CD14-positive monocyte (primary cell): ENCODE measurements at regions not wholly inside any gene's neighbourhood (a gene's known extent, or its start where the extent isn't known, plus 50 kb on each side); places are given as distances from the start of the nearest gene placed in this dataset.

ENCODE experiments used
- DNase-seq, 3 donors: peaks; one replicate each; pipeline ENCODE4 v3.0.0-alpha.2; 2011 to 2022
- H2AFZ ChIP-seq: 2 replicates; pipeline ENCODE4 v1.6.0; 2012; ENCODE audit warnings: mild to moderate bottlenecking, low read depth, low read length, inconsistent platforms; ENCODE audit not compliant: insufficient read depth, poor library complexity, severe bottlenecking
- H3K27ac ChIP-seq, 2 donors: 1 replicate in 1 of 2; 2 replicates in 1 of 2; pipeline ENCODE4 v1.5.1; 2012 to 2013; ENCODE audit warnings: low read length in 2 of 2, control low read depth in 1 of 2, inconsistent platforms in 1 of 2, low read depth in 1 of 2, mild to moderate bottlenecking in 1 of 2
- H3K27me3 ChIP-seq, 2 donors: one replicate each; pipeline versions ENCODE4 v1.6.0 to v1.6.1; 2011 to 2013; ENCODE audit warnings: low read length in 2 of 2; ENCODE audit not compliant: control insufficient read depth in 2 of 2, insufficient read depth in 2 of 2
- H3K36me3 ChIP-seq, 2 donors: replicated peaks in 1 of 2; 1 replicate in 1 of 2; 2 replicates in 1 of 2; pipeline versions ENCODE4 v1.5.1 to v1.6.1; 2012 to 2013; ENCODE audit warnings: low read length in 2 of 2, control low read depth in 1 of 2, inconsistent platforms in 1 of 2, mild to moderate bottlenecking in 1 of 2; ENCODE audit not compliant: insufficient read depth in 2 of 2, control insufficient read depth in 1 of 2
- H3K4me1 ChIP-seq, 2 donors: 1 replicate in 1 of 2; 2 replicates in 1 of 2; pipeline versions ENCODE4 v1.5.1 to v1.6.1; 2012 to 2013; ENCODE audit warnings: low read length in 2 of 2, control low read depth in 1 of 2, inconsistent platforms in 1 of 2, mild to moderate bottlenecking in 1 of 2, moderate library complexity in 1 of 2; ENCODE audit not compliant: insufficient read depth in 2 of 2, control insufficient read depth in 1 of 2
- H3K4me2 ChIP-seq: replicated peaks from 2 replicates; pipeline ENCODE3; 2012; ENCODE audit warnings: low read length, moderate library complexity, mild to moderate bottlenecking; ENCODE audit not compliant: poor library complexity, severe bottlenecking; ENCODE audit errors: extremely low read depth
- H3K4me3 ChIP-seq, 3 experiments: fragments of 200-600 bp in 1 of 3; sonication (generic) in 1 of 3; replicated peaks in 1 of 3; 1 replicate in 2 of 3; 2 replicates in 1 of 3; pipeline ENCODE4 v1.5.1; 2011 to 2013; ENCODE audit warnings: low read length in 3 of 3, mild to moderate bottlenecking in 3 of 3, control low read depth in 2 of 3, low read depth in 2 of 3, inconsistent platforms in 1 of 3, moderate library complexity in 1 of 3
- H3K79me2 ChIP-seq: 2 replicates; pipeline ENCODE4 v1.6.0; 2012; ENCODE audit warnings: mild to moderate bottlenecking, control low read depth, inconsistent platforms, low read length, moderate library complexity; ENCODE audit not compliant: insufficient read depth
- H3K9ac ChIP-seq: 2 replicates; pipeline ENCODE4 v1.6.0; 2017; ENCODE audit warnings: low read length, mild to moderate bottlenecking; ENCODE audit not compliant: insufficient read depth, poor library complexity, severe bottlenecking
- H3K9me3 ChIP-seq, 2 donors: replicated peaks in 1 of 2; 1 replicate in 1 of 2; 2 replicates in 1 of 2; pipeline versions ENCODE4 v1.5.1 to v1.6.1; 2012 to 2013; ENCODE audit warnings: low read length in 2 of 2, control low read depth in 1 of 2; ENCODE audit not compliant: control insufficient read depth in 1 of 2, insufficient read depth in 1 of 2
- H4K20me1 ChIP-seq: 2 replicates; pipeline ENCODE4 v1.6.0; 2012; ENCODE audit warnings: mild to moderate bottlenecking, low read length, control low read depth, moderate library complexity; ENCODE audit not compliant: insufficient read depth
- H3K27ac Mint-ChIP-seq, 7 donors: one replicate each; pipeline ENCODE4 v1.8.0; 2020; ENCODE audit warnings: mild to moderate bottlenecking in 7 of 7, mixed read lengths in 7 of 7, moderate library complexity in 6 of 7, inconsistent platforms in 2 of 7
- H3K27me3 Mint-ChIP-seq, 3 donors: one replicate each; pipeline ENCODE4 v1.8.0; 2021 to 2022; ENCODE audit warnings: low read depth in 3 of 3, mild to moderate bottlenecking in 3 of 3, mixed read lengths in 3 of 3, moderate library complexity in 3 of 3, inconsistent platforms in 1 of 3
- H3K36me3 Mint-ChIP-seq, 2 donors: one replicate each; pipeline ENCODE4 v1.8.0; 2020; ENCODE audit warnings: mixed read lengths in 2 of 2, inconsistent platforms in 1 of 2, mild to moderate bottlenecking in 1 of 2
- H3K4me1 Mint-ChIP-seq: one replicate; pipeline ENCODE4 v1.8.0; 2020; ENCODE audit warnings: mild to moderate bottlenecking, mixed read lengths
- H3K4me3 Mint-ChIP-seq, 2 donors: one replicate each; pipeline ENCODE4 v1.8.0; 2020; ENCODE audit warnings: mild to moderate bottlenecking in 2 of 2, mixed read lengths in 2 of 2, moderate library complexity in 1 of 2
- H3K9me3 Mint-ChIP-seq, 7 donors: one replicate each; pipeline ENCODE4 v1.8.0; 2020 to 2022; ENCODE audit warnings: mixed read lengths in 7 of 7, mild to moderate bottlenecking in 6 of 7, moderate library complexity in 6 of 7, inconsistent platforms in 2 of 7
- CTCF ChIP-seq: fragments of 200-600 bp; IDR thresholded peaks from one replicate; pipeline ENCODE4 v1.8.0; 2022; ENCODE audit warnings: antibody characterized with exemption, mild to moderate bottlenecking
- WGBS: methylation state at CpG from one replicate; pipeline ENCODE4 v1.1.5; 2013; ENCODE audit warnings: missing lambda C conversion rate; ENCODE audit not compliant: insufficient coverage; 5-methylcytosine and 5-hydroxymethylcytosine counted together
- intact Hi-C, 2 donors: fragments of 100-400 bp; cut with micrococcal nuclease; formaldehyde crosslinking; loops; one replicate each; pipeline versions ENCODE4 v1.15.0 to v1.15.1; 2023

DNA sequence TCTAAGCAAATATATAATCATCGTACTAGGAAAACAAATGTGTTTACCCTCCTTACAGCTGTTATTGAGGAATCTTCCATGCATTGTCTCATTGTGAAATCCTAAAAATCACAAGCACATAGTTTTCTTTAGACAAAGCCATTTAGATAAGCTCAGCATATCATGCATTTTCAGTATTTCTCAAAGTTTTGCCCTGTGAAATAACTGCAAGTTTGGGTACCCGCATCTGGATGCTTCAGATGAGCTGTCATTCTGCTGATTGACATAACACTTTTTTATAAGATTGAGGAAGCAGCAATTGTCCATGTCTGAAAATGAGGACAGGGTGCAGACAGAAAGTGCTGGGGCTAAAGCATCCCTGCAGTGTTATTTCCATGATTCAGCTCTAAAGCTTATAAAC is 96.2 kb downstream of the IYD start:
- Mint-ChIP-seq H3K4me1 (no peaks in the 10 kb centered on the region), H3K9me3 (peaks cover 0 to 7% (median 2%) of the 10 kb centered on the region in 7 donors), H3K27ac (no peak overlapping the region), H3K27me3 (peaks cover 0 to 6% (median 2%) of the 10 kb centered on the region in 3 donors), H3K36me3 (no peaks in the 10 kb centered on the region), H3K4me3 (no peak overlapping the region)
- Histone ChIP-seq H3K9ac (no peak overlapping the region), H3K4me2 (no peak overlapping the region), H2AFZ (no peak overlapping the region), H3K79me2 (no peaks in the 10 kb centered on the region), H3K27me3 (no peaks in the 10 kb centered on the region), H3K9me3 (peaks cover 0 to 1% of the 10 kb centered on the region in 2 donors), H4K20me1 (no peaks in the 10 kb centered on the region), H3K4me1 (no peaks in the 10 kb centered on the region), H3K27ac (no peak overlapping the region), H3K4me3 (no peak overlapping the region), H3K36me3 (no peaks in the 10 kb centered on the region)
- DNase-seq, result no peak
- WGBS, result no CpG with 5 or more reads among the region's 2 CpGs
- intact Hi-C loops, result no loop called here
- no peak for TF ChIP-seq CTCF

DNA sequence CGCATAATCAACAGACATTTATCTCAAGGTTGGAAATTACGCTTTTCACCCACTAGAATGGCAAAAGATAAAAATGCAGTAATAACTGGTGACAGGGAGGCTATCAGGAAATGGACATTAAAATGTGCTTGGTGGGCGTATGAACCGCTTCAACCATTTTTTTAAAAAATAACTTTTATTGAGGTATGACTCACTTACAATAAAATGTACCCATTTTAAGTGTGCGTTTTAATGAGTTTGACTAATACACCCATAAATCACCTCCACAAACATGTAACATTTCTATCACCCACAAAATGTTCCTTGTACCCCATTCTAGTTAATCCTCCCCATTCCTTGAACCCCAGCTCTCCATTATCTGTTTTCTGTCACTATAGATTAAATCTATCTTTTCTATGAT is 96.8 kb downstream of the IYD start:
- H3K9me3 Mint-ChIP-seq, result peaks cover 0 to 10% (median 2%) of the 10 kb centered on the region in 7 donors
- no peaks in the 10 kb centered on the region for H3K4me1 Mint-ChIP-seq
- no peak overlapping the region for H3K27ac ChIP-seq
- H2AFZ ChIP-seq, result no peak overlapping the region
- no peaks in the 10 kb centered on the region for H4K20me1 ChIP-seq
- no peak overlapping the region for H3K27ac Mint-ChIP-seq
- intact Hi-C loops, result no loop called here
- H3K9me3 ChIP-seq, result peaks cover 0 to 2% of the 10 kb centered on the region in 2 donors
- H3K36me3 Mint-ChIP-seq, result no peaks in the 10 kb centered on the region
- DNase-seq, result no peak
- no peaks in the 10 kb centered on the region for H3K27me3 ChIP-seq
- peaks cover 0 to 7% (median 2%) of the 10 kb centered on the region in 3 donors for H3K27me3 Mint-ChIP-seq
- no peaks in the 10 kb centered on the region for H3K79me2 ChIP-seq
- no peak overlapping the region for H3K4me3 Mint-ChIP-seq
- WGBS, result no CpG with 5 or more reads among the region's 5 CpGs
- H3K4me3 ChIP-seq, result no peak overlapping the region
- no peaks in the 10 kb centered on the region for H3K36me3 ChIP-seq
- TF ChIP-seq CTCF, result no peak
- no peak overlapping the region for H3K4me2 ChIP-seq
- no peaks in the 10 kb centered on the region for H3K4me1 ChIP-seq
- H3K9ac ChIP-seq, result no peak overlapping the region
